H1 (cell line): ENCODE measurements at regions not wholly inside any gene's neighbourhood (a gene's known extent, or its start where the extent isn't known, plus 50 kb on each side); places are given as distances from the start of the nearest gene placed in this dataset.

Source experiments
- CTCF ChIP-seq, 3 experiments: IDR thresholded peaks; 1 replicate in 2 of 3; 2 replicates in 1 of 3; pipeline versions ENCODE4 v1.5.1 to v1.6.1; 2011; ENCODE audit warnings: low read length in 3 of 3, mild to moderate bottlenecking in 3 of 3, inconsistent platforms in 2 of 3, low read depth in 1 of 3, moderate library complexity in 1 of 3; ENCODE audit not compliant: insufficient read depth in 1 of 3; ENCODE audit errors: control extremely low read depth in 1 of 3
- RFX5 ChIP-seq: IDR thresholded peaks from 2 replicates; pipeline ENCODE4 v1.6.1; 2011; ENCODE audit warnings: low read depth, low read length, improper control_type of control experiment, borderline replicate concordance

DNA sequence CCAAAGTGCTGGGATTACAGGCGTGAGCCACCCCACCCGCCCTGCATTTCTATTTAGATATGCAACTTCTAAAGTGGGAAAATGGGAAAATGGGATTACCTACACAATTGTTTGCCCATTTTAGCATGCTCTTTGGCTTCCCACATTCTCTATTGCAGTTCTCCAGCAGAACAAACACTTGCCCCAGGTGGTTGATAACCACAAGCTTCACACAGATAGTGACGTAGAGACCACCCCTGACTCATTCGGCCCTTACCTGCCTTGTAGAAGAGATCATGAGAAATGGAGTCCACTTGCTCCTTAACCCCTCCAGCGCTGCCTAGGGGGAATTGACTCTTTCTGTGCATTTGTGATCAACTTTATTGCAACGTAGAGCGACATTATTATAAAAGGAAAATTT, 83.2 kb upstream of the RAP2B start:
- TF ChIP-seq RFX5, result no peak
- no peak for TF ChIP-seq CTCF (IDR thresholded peaks at IDR 0.05; ENCODE audit: control extremely low read depth in 1 of 3, insufficient read depth in 1 of 3, low read depth in 1 of 3, low read length in 3 of 3)
